Head of caudate nucleus (tissue), 42 donors: ENCODE measurements at regions not wholly inside any gene's neighbourhood (a gene's known extent, or its start where the extent isn't known, plus 50 kb on each side); places are given as distances from the start of the nearest gene placed in this dataset.
A peak's percentile ranks its signal among the peaks of the same experiment; 100 is the strongest.

ENCODE experiments used
- DNase-seq, 42 donors: peaks; one replicate each; pipeline versions ENCODE4 v3.0.0 to v3.0.0-alpha.2; 2020 to 2021; ENCODE audit warnings: mixed read lengths in 7 of 42
- intact Hi-C: fragments of 100-400 bp; cut with DNase I; formaldehyde crosslinking; loops from one replicate; pipeline ENCODE4 v1.15.0; 2022

DNA sequence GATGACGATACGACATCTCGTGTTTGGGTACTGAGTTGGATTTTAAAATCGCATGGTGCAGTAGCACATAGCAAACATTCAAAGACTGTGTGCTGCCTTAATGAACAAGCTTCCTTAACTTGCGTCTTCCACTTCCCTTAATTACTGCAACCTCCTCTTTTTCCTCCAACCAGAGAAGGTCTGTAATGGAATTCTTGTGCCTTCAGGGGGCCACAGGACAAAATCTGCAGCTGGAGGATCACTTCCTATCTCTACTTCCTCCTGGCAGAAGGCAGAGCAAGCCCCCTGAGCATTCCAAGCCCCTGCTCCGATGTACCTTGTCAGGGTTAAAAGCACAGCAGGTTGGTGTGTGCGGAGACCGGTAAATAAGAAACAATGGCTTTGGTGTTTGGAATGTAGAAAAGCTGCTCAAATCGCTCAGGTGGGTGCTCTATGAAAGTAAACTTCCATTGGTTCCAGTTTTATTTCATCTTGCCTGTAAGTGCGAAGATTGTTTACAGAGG, 151.3 kb upstream of the UQCRFS1 start:
- intact Hi-C loops = no loop called here
- DNase-seq = no peak

DNA sequence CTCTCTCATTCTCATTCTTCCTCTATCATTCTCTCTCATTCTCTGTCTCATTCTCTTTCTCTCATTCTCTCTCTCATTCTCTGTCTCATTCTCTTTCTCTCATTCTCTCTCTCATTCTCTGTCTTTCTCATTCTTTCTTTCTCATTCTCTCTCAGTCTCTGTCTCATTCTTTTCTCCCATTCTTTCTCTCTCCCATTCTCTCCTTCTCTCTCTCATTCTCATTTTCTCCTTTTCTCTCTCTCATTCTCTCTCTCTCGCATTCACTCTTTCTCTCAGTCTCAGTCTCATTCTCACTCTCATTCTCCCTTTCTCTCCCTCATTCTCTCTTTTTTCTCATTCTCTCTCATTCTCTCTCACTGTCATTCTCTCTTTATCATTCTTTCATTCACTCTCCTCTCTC, 152.0 kb upstream of the UQCRFS1 start:
- intact Hi-C loops = no loop called here
- DNase-seq = no peak

DNA sequence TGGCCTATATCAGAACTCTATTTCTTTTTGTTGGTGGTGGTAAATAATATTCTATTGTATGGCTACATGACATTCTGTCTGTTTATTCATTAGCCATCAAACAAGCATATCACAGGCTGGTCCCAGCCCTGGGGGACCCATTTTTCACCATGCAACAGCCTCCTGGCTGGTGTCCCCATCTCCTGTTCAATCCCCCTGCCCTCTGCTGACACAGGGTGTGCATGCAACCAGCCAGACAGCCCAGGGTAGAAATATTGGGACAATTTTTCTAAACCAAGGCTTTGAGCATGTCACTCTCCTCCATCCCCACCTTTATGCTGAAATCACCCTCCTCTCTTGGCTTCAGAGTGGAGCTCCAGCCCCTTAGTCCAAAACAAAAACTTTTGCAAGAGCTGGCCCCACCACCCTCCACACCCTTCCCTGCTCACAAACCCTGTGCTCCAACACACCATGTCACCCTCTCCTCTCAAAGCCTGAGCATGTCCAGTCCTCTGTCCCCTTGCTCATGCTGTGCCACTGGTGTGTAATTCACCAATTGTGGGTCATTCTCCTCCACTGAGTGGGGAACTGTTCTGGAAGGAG, 153.0 kb upstream of the UQCRFS1 start:
- intact Hi-C loops = no loop called here
- DNase-seq = no peak

DNA sequence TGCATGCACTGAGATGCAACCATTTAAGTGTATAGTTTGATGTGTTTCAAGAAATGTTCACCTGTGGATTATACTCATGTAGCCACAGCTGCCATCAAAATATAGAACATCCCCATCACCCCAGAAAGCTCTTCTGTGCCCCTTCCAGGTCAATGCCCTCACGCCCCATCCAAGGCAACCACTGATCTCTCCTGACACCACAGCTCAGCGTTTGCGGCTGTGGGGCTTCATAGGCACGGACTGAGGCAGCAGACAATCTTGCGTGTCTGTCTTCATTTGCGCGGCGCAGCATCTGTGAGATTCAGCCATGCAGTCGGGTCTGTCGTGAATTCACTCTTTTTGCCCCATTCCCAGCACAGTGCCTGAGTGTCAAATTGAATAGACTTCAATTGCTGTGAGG, 153.8 kb upstream of the UQCRFS1 start:
- intact Hi-C loops = no loop called here
- DNase-seq = peak in 3 of 42 donors; percentile 25 to 36 (median 35)

DNA sequence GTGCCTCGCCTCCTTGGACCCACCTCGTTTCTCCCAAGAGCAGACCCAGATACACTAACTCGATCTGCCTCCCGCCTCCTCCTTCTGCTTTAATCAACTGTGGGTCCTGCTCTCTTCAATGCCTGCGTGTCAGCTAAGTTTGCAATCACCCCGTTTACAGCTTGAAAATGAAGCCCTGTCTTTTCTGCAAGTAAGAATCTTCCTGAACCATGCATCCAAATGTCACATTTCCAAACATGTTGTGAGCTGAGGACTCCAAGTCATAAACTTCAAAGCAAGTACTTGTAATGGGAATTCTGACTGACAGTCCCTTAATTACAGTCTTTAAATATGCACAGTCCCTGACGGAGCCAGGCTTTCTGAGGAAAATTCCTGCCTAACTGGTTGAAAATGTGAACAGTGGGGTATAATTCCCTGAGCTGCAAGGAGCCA, 154.9 kb upstream of the UQCRFS1 start:
- intact Hi-C loops = no loop called here
- DNase-seq = peak in 19 of 42 donors; percentile 14 to 77 (median 35)

DNA sequence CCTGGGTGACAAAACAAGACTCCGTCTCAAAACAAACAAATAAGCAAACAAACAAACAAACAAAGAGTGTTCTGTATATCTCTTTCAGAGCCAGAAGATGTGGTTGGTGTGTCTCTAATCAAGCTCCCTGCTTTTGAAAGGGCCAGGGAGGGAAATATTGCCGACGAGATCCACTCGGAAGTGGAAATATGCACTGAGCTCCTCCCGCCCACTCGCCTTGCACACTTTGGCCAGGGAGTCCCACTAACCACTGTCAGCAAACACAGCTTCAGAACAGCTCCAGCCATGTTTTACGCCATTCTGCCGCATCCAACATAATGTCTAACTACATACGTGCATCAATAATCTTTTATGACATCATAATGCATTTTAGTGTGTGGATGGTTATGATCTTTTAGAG, 155.5 kb upstream of the VSTM2B start:
- intact Hi-C loops = no loop called here

DNA sequence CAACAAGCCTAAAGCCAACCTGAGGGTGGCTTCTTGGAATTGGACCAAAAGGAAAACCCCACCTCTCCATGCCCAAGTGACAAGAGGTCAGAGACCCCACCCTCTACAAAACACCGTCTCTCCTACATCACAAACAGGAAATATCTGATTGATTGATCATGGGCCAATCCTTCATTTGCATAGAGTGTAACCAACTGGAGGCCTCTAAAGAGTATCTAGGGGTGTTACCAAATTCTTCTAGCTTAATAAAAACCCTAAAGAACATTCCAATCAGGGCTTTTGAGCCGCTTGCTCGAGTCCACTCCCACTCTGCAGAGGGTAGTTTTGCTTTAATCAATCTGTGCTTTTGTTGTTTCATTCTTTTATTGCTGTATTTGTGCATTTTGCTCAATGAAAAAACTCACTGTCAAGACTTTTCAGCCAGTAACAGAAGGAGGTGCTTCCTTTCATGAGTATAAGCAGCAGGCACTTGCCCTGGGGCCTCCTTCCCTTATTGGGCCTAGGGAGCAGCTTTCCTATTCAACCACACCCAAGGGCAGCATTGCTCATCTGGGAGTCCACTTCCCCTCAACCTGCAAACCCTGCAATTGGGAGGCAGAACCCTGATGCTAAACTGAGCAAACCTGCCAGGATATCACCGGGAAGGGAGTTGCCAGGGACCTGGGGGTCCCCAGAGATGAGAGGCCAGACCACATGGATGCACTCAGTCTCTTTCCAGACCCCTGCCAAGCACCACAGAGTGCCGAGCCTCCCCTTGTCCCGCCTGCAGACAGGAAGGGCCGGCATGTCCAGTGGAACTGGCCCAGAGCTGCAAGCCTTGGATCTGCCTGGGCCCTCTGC, 154.3 kb upstream of the VSTM2B start:
- intact Hi-C loops = no loop called here

More for the DNA sequence above, 155.5 kb upstream of the VSTM2B start:
- peak in 3 of 42 donors; percentile 7 to 31 (median 8) for DNase-seq

DNA sequence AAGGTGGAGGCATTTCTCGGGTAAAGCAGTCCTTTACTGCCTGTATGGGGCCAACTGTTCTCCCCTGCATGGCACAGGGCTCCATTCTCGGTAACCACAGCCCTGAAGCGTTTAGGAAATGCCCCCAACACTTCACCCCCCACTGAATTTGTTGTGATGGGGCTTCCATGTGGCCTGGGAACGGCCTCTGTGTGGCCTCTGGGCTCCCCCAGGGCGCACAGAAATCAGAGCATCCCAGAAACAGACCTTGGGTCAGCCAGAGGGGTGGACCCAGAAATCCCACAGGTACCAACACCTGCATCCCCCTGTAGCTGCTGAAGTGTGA, 153.7 kb upstream of the VSTM2B start:
- intact Hi-C loops = no loop called here
- DNase-seq = peak in 3 of 42 donors; percentile 2 to 13 (median 5)

More for the DNA sequence above, 154.3 kb upstream of the VSTM2B start:
- DNase-seq = peak in 4 of 42 donors; percentile 5 to 14 (median 6)

DNA sequence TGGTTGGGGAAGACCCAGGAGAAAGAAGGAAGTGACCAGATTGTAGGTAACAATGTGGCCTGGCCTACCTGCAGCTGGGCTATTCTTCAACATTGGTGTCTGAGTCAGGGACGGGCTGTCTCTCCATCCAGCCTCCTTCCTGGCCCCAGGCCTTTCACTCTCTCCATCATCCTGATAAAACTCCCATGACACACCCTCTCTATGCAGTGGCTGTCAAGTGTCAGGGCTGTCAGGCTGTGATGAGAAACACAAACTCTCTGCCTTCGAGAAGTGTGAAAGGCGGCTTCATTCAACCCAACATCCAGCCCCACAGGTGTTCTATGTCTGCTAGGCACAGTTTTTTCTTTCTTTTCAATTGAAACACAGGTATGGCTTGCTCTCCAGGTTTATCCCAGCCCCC, 153.3 kb upstream of the VSTM2B start:
- intact Hi-C loops = no loop called here
- DNase-seq = peak in 3 of 42 donors; percentile 1 to 33 (median 9)

DNA sequence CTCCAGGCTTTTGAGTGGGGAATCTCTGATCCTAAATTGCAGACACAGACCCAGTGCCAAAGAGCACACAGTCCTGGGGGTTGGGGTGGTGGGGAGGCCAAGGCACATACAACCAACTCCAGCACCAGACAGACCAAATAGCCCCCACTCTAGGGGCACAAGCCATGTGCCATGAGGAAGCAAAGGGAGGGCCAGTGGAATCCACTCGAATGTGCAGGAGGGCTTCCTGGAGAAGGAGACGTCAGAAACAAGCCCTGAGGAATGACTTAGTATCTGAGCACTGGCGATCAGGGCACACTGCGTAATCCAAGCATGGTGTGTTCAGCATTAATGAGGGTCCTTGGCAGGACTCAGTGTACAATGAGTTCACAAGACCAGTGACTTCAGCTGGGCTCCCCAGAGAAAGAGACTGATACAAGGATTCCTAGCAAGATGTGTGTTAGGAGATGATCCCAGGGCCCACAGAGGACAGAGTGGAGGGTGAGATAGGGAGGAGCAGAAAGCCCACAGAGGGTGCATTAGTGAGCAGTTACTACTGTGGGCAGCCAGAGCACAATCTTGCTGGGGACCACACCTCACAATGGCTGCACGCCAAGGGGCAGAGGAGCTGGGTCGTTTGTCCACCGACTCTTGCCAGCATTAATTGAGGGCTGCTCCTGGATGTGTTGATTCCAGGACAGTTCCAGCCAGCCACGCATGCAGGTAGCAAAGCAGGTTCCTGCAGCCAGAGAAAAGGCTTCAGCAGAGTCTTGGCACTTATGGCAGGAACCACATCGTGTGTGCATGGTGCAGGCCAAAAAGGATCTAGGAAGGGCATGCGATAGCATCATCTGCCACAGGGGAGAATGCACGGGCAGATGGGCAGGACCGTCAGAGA, 152.6 kb upstream of the VSTM2B start:
- peak in 10 of 42 donors; percentile 4 to 35 (median 16) for DNase-seq
- intact Hi-C loops = no loop called here

DNA sequence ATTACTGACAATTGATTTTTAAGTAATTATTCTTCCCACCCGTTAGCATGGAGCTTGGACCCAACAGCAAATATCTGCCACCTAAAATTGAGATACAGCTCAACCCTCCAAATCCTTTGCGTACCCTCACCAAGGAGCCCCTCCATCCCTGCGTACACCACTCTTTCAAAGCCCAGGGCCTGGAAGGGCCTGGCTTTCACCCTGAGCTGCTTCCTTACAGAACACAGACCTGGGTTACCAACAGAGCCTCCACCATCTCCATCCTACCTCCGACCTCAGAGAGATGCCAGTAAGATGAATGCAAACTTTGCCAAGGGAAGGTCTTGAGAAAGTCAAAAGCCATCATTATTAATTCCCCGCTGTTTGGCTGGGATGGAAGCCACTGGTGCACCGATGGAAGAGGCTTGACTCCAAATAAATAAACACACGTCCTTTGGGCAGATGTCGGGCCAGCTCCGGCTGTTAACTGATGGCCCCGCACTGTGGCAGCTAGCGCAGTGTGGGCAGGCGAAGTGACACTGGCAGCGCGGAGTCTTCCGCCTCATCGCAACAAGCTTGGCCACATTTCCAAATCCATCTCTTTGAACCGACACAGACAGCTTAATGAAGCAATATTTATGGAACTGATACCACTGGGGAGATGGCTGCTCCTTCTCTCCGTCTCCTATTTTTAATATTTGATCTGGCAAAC, 150.2 kb upstream of the VSTM2B start:
- intact Hi-C loops = no loop called here
- peak in 10 of 42 donors; percentile 3 to 34 (median 10) for DNase-seq

DNA sequence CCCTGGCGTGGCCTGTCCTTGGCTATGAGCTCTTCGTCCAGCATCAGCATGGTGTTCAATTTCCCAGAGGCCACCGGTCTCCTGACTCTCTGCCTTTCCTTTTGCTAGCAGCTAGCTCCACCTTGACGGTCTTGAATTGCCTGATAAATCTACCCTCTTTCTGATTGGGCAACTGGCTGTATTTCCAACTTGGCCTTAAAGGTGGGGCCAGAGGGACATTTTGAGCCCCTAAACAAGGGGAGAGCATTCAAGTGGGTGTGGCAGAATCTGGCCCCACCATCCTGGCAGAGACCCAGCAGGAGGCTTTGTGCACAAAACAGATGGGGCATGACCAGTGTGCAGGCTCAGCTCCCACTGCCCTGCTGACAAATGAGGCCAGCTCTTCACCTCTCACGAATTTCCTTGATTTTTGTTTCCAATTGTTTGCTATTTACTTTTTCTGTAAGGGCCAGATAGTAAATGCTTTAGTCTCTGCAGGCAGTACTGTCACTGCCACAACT, 148.9 kb upstream of the VSTM2B start:
- peak in 10 of 42 donors; percentile 0 to 30 (median 6) for DNase-seq
- intact Hi-C loops = no loop called here

DNA sequence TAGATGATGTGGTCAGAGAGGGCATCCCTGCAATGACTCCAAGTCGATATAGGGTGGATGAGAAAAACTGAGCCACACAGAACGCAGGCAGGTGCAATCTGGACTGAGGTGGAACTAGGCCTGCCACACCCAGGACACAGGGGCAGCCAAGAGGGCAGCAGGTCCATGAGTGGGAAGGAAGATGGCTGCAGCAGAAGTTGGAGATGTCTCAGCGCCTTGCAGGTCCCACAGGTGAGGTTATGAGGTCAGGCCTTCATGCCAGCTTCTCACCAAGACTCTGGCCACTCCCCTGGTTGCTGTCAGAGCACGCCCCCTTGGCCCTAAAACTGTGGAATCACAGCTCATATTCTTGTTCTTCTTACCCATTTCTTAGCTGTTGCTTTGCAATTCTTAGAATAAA, 147.7 kb upstream of the VSTM2B start:
- intact Hi-C loops = no loop called here
- DNase-seq = peak in 14 of 42 donors; percentile 0 to 27 (median 7)

DNA sequence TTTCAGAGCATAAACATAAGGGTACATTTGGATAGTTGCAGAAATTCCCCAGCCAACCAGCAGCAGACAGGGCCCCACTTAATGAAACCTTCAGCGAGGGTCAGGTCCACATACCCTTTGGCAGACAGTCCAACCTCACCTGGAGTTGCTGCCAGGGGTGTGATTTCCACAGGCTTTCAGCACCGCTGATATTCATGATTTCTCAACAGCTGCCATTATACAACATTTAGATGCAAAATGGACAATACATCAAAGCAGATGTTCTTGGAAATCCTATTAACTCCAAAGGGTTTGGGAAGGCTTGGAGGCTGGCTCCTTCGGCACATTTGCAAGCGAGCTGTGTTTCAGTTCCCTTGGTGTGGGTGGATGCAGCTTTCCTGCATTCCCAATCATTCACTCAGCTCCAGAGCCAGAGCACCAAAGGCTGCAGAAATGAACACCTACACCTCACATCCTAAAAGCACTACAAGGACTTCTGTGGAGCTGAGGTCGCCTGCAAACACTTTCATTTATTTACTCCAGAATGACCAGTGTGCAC, 147.2 kb upstream of the VSTM2B start:
- DNase-seq = peak in 33 of 42 donors; percentile 22 to 86 (median 49)
- intact Hi-C loops = no loop called here

DNA sequence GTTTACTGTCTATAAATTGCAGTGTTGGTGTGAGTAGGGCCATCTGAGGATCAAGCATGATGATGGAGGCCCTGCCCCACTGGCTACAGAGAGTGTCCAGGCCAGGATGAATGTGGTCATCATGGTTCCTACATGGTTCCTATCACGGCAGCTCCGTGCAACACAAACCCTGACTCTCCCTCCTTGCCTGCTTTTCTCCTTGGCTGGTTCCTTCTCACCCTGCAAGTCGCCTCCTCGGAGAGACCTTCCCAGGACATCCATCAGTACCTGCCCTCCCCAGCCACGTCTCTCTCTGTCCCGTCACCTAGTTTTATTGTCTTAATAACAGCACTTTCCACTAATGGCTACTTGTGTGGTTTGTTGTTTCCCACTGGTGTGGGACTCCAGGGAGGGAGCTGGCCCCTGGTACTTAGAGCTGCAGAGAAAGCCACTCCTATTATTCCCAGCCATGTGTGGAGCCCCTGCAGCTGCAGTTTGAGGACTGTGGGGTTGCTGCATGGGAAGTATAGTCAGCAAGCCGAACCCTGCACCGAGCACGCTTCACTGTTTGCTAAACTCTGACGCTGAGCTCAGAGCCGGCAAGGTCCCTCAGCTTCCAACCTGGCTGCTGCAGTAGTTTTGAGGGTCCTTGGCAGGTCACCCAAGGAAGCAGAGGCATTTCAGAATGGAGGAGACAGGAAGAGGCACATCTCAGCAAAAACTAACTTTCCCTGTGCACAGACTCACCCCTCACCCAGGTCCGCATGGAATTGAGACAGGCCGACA, 146.4 kb upstream of the VSTM2B start:
- DNase-seq = peak in 18 of 42 donors; percentile 5 to 27 (median 10)
- intact Hi-C loops = no loop called here

DNA sequence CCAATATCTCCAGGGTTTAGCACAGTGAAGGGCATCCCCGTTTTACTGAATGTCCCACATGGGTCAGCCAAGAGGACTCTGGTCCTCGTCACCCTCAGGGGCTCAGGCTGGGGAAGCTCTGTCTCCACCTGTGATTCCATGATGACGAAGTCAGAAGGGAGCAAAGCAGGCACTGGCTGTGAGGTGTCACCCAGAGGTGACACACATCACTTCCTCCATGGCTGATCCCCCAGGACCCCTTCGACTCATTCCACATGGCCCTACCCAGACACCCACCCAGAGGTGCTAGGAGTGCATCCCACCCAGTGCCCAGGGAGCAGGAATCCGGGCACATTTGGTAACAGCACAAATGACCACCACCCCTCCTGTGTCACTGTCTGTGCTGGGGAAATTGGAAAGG, 145.2 kb upstream of the VSTM2B start:
- peak in 13 of 42 donors; percentile 1 to 35 (median 10) for DNase-seq
- intact Hi-C loops = no loop called here

DNA sequence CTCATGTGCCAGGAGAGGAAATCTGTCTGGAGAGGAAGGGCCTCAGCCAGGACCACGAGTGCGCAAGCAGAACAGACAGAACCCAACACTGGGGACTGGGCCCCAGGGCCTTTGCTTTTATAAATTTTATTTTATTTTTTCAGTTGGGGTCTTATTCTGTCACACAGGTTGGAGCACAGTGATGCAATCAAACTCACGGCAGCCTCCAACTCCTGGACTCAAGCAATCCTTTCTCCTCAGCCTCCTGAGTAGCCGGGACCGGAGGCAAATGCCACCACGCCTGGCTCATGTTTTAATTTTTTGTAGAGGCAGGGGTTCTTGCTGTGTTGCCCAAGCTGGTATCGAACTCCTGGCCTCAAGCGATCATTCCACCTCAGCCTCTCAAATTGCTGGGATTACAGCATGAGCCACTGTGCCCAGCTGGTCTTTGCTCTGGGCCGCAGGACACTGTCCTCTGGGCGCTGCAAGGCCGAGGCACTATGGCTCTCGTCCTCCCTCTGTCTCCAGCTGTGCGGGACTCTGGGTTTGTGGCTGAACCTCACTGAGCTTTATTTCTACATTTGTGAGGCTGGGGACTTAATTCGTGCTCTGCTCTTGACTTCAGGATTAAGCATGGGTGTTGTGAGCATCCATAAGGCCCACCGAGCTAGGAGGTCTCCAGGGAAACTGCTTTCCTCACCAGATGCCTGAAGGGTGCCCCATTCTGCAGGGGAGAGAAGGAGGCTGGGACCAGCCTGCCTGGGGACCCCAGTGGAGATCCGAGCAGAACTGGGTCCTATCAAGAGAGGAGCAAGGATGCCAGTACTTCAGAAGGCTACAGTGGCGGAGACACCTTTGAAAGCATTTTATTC, 144.2 kb upstream of the VSTM2B start:
- intact Hi-C loops = no loop called here
- DNase-seq = peak in 20 of 42 donors; percentile 1 to 34 (median 8)
